IMR-90 (cell line): ENCODE measurements at regions not wholly inside any gene's neighbourhood (a gene's known extent, or its start where the extent isn't known, plus 50 kb on each side); places are given as distances from the start of the nearest gene placed in this dataset.

Experiments used
- ATAC-seq: fragments of 200-7000 bp; cut with Tn5 transposase; 2 replicates; pipeline ENCODE4 v1.9.1; 2020; ENCODE audit warnings: low read depth, mild to moderate bottlenecking, moderate library complexity
- BruUV-seq: library from RNA; stranded (reverse); fragments of 400-500 nt; replicated peaks from 2 replicates; lab custom pipeline; 2021; lab: Mats Ljungman, UMichigan
- CTCF ChIA-PET: fragments of 300-600 bp; formaldehyde crosslinking; extraction: SDS; loops from one replicate; lab custom pipeline; 2021; ENCODE audit warnings: antibody characterized with exemption; lab: Yijun Ruan, JAX
- POLR2A ChIA-PET: fragments of 300-600 bp; sonication (Branson Sonifier 250); formaldehyde crosslinking; loops from one replicate; lab custom pipeline; 2022; ENCODE audit warnings: antibody characterized with exemption; ENCODE audit not compliant: unreplicated experiment; lab: Charles Lee
- DNase-seq: peaks from one replicate; pipeline ENCODE4 v3.0.0; 2013
- H2AFZ ChIP-seq: replicated peaks from 2 replicates; pipeline ENCODE3; 2013; ENCODE audit warnings: low read length, mild to moderate bottlenecking; ENCODE audit not compliant: poor library complexity
- H2AK5ac ChIP-seq: 2 replicates; pipeline ENCODE4 v1.6.1; 2013; ENCODE audit warnings: low read depth, low read length, inconsistent platforms
- H2AK9ac ChIP-seq: replicated peaks from 2 replicates; pipeline ENCODE3; 2013; ENCODE audit warnings: mild to moderate bottlenecking, low read depth, low read length, moderate library complexity; ENCODE audit not compliant: poor library complexity
- H2BK120ac ChIP-seq: 2 replicates; pipeline ENCODE4 v1.6.1; 2013; ENCODE audit warnings: low read depth, low read length, inconsistent platforms
- H2BK15ac ChIP-seq: 3 replicates; pipeline ENCODE4 v1.6.1; 2013; ENCODE audit warnings: low read depth, low read length, inconsistent platforms
- H2BK20ac ChIP-seq: 2 replicates; pipeline ENCODE4 v1.6.1; 2013; ENCODE audit warnings: low read depth, mild to moderate bottlenecking, inconsistent platforms, low read length, moderate library complexity
- H2BK5ac ChIP-seq: 2 replicates; pipeline ENCODE4 v1.6.1; 2013; ENCODE audit warnings: mild to moderate bottlenecking, low read depth, low read length, inconsistent platforms; ENCODE audit not compliant: poor library complexity, severe bottlenecking
- H3K14ac ChIP-seq: replicated peaks from 2 replicates; pipeline ENCODE4 v1.6.1; 2013; ENCODE audit warnings: low read depth, low read length, inconsistent platforms
- H3K18ac ChIP-seq: 2 replicates; pipeline ENCODE4 v1.6.1; 2013; ENCODE audit warnings: low read depth, low read length, control low read depth
- H3K23ac ChIP-seq: 2 replicates; pipeline ENCODE4 v1.6.1; 2013; ENCODE audit warnings: low read depth, low read length, inconsistent platforms
- H3K27ac ChIP-seq: 2 replicates; pipeline ENCODE4 v1.5.1; 2013; ENCODE audit warnings: mild to moderate bottlenecking, control low read depth, low read length; ENCODE audit not compliant: insufficient read depth
- H3K27me3 ChIP-seq: 2 replicates; pipeline ENCODE4 v1.6.1; 2013; ENCODE audit warnings: low read length; ENCODE audit not compliant: control insufficient read depth, insufficient read depth
- H3K36me3 ChIP-seq: 2 replicates; pipeline ENCODE4 v1.6.1; 2013; ENCODE audit warnings: low read length, mixed read lengths; ENCODE audit not compliant: control insufficient read depth, insufficient read depth
- H3K4ac ChIP-seq: 2 replicates; pipeline ENCODE4 v1.6.1; 2013; ENCODE audit warnings: low read depth, low read length, inconsistent platforms
- H3K4me1 ChIP-seq: 2 replicates; pipeline ENCODE4 v1.6.1; 2013; ENCODE audit warnings: low read length, mixed read lengths; ENCODE audit not compliant: control insufficient read depth, insufficient read depth
- H3K4me2 ChIP-seq: 2 replicates; pipeline ENCODE4 v1.6.1; 2013; ENCODE audit warnings: low read depth, mild to moderate bottlenecking, control low read depth, low read length, moderate library complexity
- H3K4me3 ChIP-seq: 2 replicates; pipeline ENCODE4 v1.5.1; 2013; ENCODE audit warnings: low read depth, mild to moderate bottlenecking, control low read depth, low read length, moderate library complexity; ENCODE audit not compliant: insufficient read depth
- H3K56ac ChIP-seq: 2 replicates; pipeline ENCODE4 v1.6.1; 2013; ENCODE audit warnings: low read length, inconsistent platforms; ENCODE audit not compliant: insufficient read depth; ENCODE audit errors: extremely low read depth
- H3K79me1 ChIP-seq, 2 experiments: 2 replicates each; pipeline ENCODE4 v1.6.1; 2013; ENCODE audit warnings: low read length in 2 of 2, inconsistent platforms in 1 of 2, low read depth in 1 of 2
- H3K9ac ChIP-seq: 2 replicates; pipeline ENCODE4 v1.6.1; 2013; ENCODE audit warnings: low read depth, low read length, control low read depth
- H3K9me1 ChIP-seq: 2 replicates; pipeline ENCODE4 v1.6.1; 2013; ENCODE audit warnings: low read length, inconsistent platforms; ENCODE audit not compliant: insufficient read depth
- H3K9me3 ChIP-seq: 2 replicates; pipeline ENCODE4 v1.6.1; 2013; ENCODE audit warnings: low read length; ENCODE audit not compliant: control insufficient read depth, insufficient read depth
- H4K20me1 ChIP-seq: 2 replicates; pipeline ENCODE4 v1.6.1; 2013; ENCODE audit warnings: low read length, inconsistent platforms; ENCODE audit not compliant: insufficient read depth
- H4K5ac ChIP-seq: 2 replicates; pipeline ENCODE4 v1.6.1; 2013; ENCODE audit warnings: mild to moderate bottlenecking, low read depth, low read length, control low read depth
- H4K8ac ChIP-seq, 2 experiments: 2 replicates each; pipeline ENCODE4 v1.6.1; 2013; ENCODE audit warnings: low read depth in 2 of 2, low read length in 2 of 2, control low read depth in 1 of 2, inconsistent platforms in 1 of 2
- H4K91ac ChIP-seq: 2 replicates; pipeline ENCODE4 v1.6.1; 2013; ENCODE audit warnings: low read depth, low read length, inconsistent platforms; ENCODE audit not compliant: insufficient read depth
- BHLHE40 ChIP-seq: fragments of 150-350 bp; IDR thresholded peaks from 2 replicates; pipeline ENCODE4 v1.6.1; 2016; ENCODE audit warnings: mild to moderate bottlenecking, low read depth, low read length
- CEBPB ChIP-seq: IDR thresholded peaks from 2 replicates; pipeline ENCODE4 v1.6.1; 2012; ENCODE audit warnings: low read depth, low read length, improper control_type of control experiment
- CHD1 ChIP-seq: IDR thresholded peaks from 2 replicates; pipeline ENCODE4 v1.6.1; 2012; ENCODE audit warnings: low read depth, low read length, improper control_type of control experiment
- CTCF ChIP-seq: conservative IDR thresholded peaks from 2 replicates; pipeline ENCODE4 v1.5.1; 2012; ENCODE audit warnings: mild to moderate bottlenecking, low read depth, low read length, improper control_type of control experiment
- ELK1 ChIP-seq: fragments of 150-350 bp; IDR thresholded peaks from 2 replicates; pipeline ENCODE4 v1.6.1; 2016; ENCODE audit warnings: low read depth, mild to moderate bottlenecking, low read length, moderate library complexity, borderline replicate concordance
- FOS ChIP-seq: fragments of 150-350 bp; IDR thresholded peaks from 2 replicates; pipeline ENCODE4 v1.6.1; 2016; ENCODE audit warnings: low read depth, low read length
- MAFK ChIP-seq: IDR thresholded peaks from 2 replicates; pipeline ENCODE4 v1.6.1; 2012; ENCODE audit warnings: low read depth, low read length, improper control_type of control experiment
- MAZ ChIP-seq: IDR thresholded peaks from 2 replicates; pipeline ENCODE4 v1.6.1; 2012; ENCODE audit warnings: low read depth, mild to moderate bottlenecking, low read length, improper control_type of control experiment, moderate library complexity, borderline replicate concordance
- MXI1 ChIP-seq: IDR thresholded peaks from 2 replicates; pipeline ENCODE4 v1.6.1; 2012; ENCODE audit warnings: low read depth, mild to moderate bottlenecking, low read length, moderate library complexity, borderline replicate concordance
- USF2 ChIP-seq: fragments of 150-350 bp; IDR thresholded peaks from 2 replicates; pipeline ENCODE4 v1.6.1; 2017; ENCODE audit warnings: mild to moderate bottlenecking, antibody characterized with exemption, low read length, low read depth
- WGBS, 2 experiments: methylation state at CpG; one replicate each; pipeline versions ENCODE4 v1.1.5 to v1.1.7; 2013; ENCODE audit warnings: missing lambda C conversion rate in 2 of 2; ENCODE audit not compliant: insufficient read length in 1 of 2; ENCODE audit errors: extremely low coverage in 2 of 2; 5-methylcytosine and 5-hydroxymethylcytosine counted together
- dilution Hi-C: fragments of 300-500 bp; cut with HindIII; formaldehyde crosslinking; loops from one replicate; pipeline ENCODE4 v1.14.3; 2018; ENCODE audit warnings: low sequenced_read_pairs; ENCODE audit not compliant: unreplicated experiment
- in situ Hi-C: fragments of 300-500 bp; cut with MboI; formaldehyde crosslinking; loops from 3 replicates; pipeline ENCODE4 v1.14.3; 2019; ENCODE audit warnings: low sequenced_read_pairs, inconsistent platforms, mixed read lengths
- intact Hi-C: fragments of 100-400 bp; cut with micrococcal nuclease; formaldehyde crosslinking; loops from 2 replicates; pipeline ENCODE4 v1.10.0; 2022

- Histone ChIP-seq H3K14ac (no peak overlapping the region), H2BK5ac (no peak overlapping the region), H4K8ac (no peak overlapping the region), H3K56ac (no peak overlapping the region), H2AK5ac (no peak overlapping the region), H2BK20ac (no peak overlapping the region), H4K91ac (no peak overlapping the region), H3K27ac (no peak overlapping the region), H3K9ac (no peak overlapping the region), H3K9me1 (no peaks in the 10 kb centered on the region), H3K79me1 (no peaks in the 10 kb centered on the region), H3K36me3 (no peaks in the 10 kb centered on the region), H3K4me2 (no peak overlapping the region), H3K27me3 (no peaks in the 10 kb centered on the region), H2BK120ac (no peak overlapping the region), H3K18ac (no peak overlapping the region), H2BK15ac (no peak overlapping the region), H3K4me3 (no peak overlapping the region), H3K4me1 (peaks cover 1% of the 10 kb centered on the region; the same call in 1 of the 2 replicates), H4K5ac (no peak overlapping the region), H2AFZ (no peak overlapping the region), H3K4ac (no peak overlapping the region), H3K9me3 (no peaks in the 10 kb centered on the region), H4K20me1 (no peaks in the 10 kb centered on the region), H2AK9ac (no peak overlapping the region), H3K23ac (no peak overlapping the region)
- in situ Hi-C loops (no loop called here), dilution Hi-C loops (no loop called here), intact Hi-C loops (no loop called here)
- no CpG with 5 or more reads among the region's 2 CpGs for WGBS, 2 experiments
- ATAC-seq = no peak
- no TSS peak for BruUV-seq
- ChIA-PET CTCF (no interaction called here), POLR2A (interaction anchor here (0.7 kb wide), 1 partner anchor 551 kb away, joined by 5 read pairs; no protein-coding TSS in a partner anchor)
- TF ChIP-seq BHLHE40 = no peak
- no peak for TF ChIP-seq CHD1
- no peak for TF ChIP-seq CEBPB
- TF ChIP-seq MAZ = no peak
- no peak for TF ChIP-seq MAFK
- TF ChIP-seq FOS = no peak
- TF ChIP-seq CTCF = no peak
- no peak for TF ChIP-seq USF2
- no peak for TF ChIP-seq ELK1
- no peak for TF ChIP-seq MXI1
- DNase-seq = no peak
Measured at GRCh38 chr6:834866-835265, 141.9 kb upstream of the EXOC2 start.
